Endothelial cell of umbilical vein (primary cell): ENCODE measurements at regions not wholly inside any gene's neighbourhood (a gene's known extent, or its start where the extent isn't known, plus 50 kb on each side); places are given as distances from the start of the nearest gene placed in this dataset.

Experiments used
- EZH2 ChIP-seq: IDR thresholded peaks from 2 replicates; pipeline ENCODE4 v1.6.1; 2012; ENCODE audit warnings: borderline replicate concordance, low read depth, mild to moderate bottlenecking, moderate library complexity, low read length, inconsistent platforms; ENCODE audit not compliant: severe bottlenecking
- TF ChIP-seq, protein P1 (sequence below), 2 donors: IDR thresholded peaks; 1 replicate in 1 of 2; 2 replicates in 1 of 2; pipeline ENCODE4 v1.5.1; 2011; ENCODE audit warnings: low read length in 2 of 2, mild to moderate bottlenecking in 2 of 2, moderate library complexity in 2 of 2, control low read depth in 1 of 2, inconsistent platforms in 1 of 2, low read depth in 1 of 2; ENCODE audit not compliant: insufficient read depth in 1 of 2; ENCODE audit errors: extremely low read depth in 1 of 2
- TF ChIP-seq, protein P2 (sequence below): IDR thresholded peaks from 2 replicates; pipeline ENCODE4 v1.6.1; 2011; ENCODE audit not compliant: insufficient read depth, insufficient read length

DNA sequence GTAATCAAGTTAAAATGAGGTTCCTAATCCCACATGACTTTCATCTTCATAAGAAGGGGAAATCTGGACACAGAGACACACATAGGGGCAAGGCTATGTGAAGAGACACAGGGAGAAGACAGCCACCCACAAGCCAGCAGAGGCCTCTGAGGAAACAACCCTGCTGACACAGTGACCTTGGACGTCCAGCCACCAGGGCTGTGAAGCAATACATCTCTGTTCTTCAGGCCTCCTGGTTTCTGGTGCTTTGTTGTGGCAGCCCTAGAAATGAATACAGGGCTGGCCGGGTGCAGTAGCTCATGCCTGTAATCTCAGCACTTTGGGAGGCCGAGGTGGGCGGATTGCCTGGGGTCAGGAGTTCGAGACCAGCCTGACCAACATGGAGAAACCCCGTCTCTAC is 183.9 kb downstream of the CXCL12 start:
- TF ChIP-seq, protein P1, sequence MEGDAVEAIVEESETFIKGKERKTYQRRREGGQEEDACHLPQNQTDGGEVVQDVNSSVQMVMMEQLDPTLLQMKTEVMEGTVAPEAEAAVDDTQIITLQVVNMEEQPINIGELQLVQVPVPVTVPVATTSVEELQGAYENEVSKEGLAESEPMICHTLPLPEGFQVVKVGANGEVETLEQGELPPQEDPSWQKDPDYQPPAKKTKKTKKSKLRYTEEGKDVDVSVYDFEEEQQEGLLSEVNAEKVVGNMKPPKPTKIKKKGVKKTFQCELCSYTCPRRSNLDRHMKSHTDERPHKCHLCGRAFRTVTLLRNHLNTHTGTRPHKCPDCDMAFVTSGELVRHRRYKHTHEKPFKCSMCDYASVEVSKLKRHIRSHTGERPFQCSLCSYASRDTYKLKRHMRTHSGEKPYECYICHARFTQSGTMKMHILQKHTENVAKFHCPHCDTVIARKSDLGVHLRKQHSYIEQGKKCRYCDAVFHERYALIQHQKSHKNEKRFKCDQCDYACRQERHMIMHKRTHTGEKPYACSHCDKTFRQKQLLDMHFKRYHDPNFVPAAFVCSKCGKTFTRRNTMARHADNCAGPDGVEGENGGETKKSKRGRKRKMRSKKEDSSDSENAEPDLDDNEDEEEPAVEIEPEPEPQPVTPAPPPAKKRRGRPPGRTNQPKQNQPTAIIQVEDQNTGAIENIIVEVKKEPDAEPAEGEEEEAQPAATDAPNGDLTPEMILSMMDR (IDR thresholded peaks at IDR 0.05; ENCODE audit: extremely low read depth in 1 of 2, insufficient read depth in 1 of 2, low read depth in 1 of 2, low read length in 2 of 2), result no peak
- TF ChIP-seq EZH2, result no peak
- TF ChIP-seq, protein P2, sequence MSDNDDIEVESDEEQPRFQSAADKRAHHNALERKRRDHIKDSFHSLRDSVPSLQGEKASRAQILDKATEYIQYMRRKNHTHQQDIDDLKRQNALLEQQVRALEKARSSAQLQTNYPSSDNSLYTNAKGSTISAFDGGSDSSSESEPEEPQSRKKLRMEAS, result no peak
